BLaER1 treated with 17β-estradiol and CSF1 and Interleukin-3, amounts not matched to agents 10 nM and 100 nM (cell line): ENCODE measurements at regions not wholly inside any gene's neighbourhood (a gene's known extent, or its start where the extent isn't known, plus 50 kb on each side); places are given as distances from the start of the nearest gene placed in this dataset.

Experiments used
- H3K27ac ChIP-seq, 11 experiments: shearing (Covaris generic); formaldehyde crosslinking; 2 replicates each; pipeline ENCODE4 v1.8.1; 2022
- H3K27me3 ChIP-seq, 11 experiments: shearing (Covaris generic); formaldehyde crosslinking; 2 replicates each; pipeline ENCODE4 v1.8.1; 2022
- H3K36me3 ChIP-seq, 11 experiments: shearing (Covaris generic); formaldehyde crosslinking; 2 replicates each; pipeline ENCODE4 v1.8.1; 2022
- H3K4me1 ChIP-seq, 10 experiments: shearing (Covaris generic); formaldehyde crosslinking; 2 replicates each; pipeline ENCODE4 v1.8.1; 2022
- H3K4me2 ChIP-seq, 11 experiments: shearing (Covaris generic); formaldehyde crosslinking; 2 replicates each; pipeline ENCODE4 v1.8.1; 2022
- H3K4me3 ChIP-seq, 10 experiments: shearing (Covaris generic); formaldehyde crosslinking; 2 replicates each; pipeline ENCODE4 v1.8.1; 2022
- H3K9ac ChIP-seq, 11 experiments: shearing (Covaris generic); formaldehyde crosslinking; 2 replicates each; pipeline ENCODE4 v1.8.1; 2022
- H3K9me3 ChIP-seq, 11 experiments: shearing (Covaris generic); formaldehyde crosslinking; replicated peaks in 1 of 11; 2 replicates each; pipeline ENCODE4 v1.8.1; 2022
- H4K20me1 ChIP-seq, 11 experiments: shearing (Covaris generic); formaldehyde crosslinking; 2 replicates each; pipeline ENCODE4 v1.8.1; 2022
- Cebpa-rat ChIP-seq, 11 experiments: shearing (Covaris generic); IDR thresholded peaks; 2 replicates each; pipeline ENCODE4 v1.8.1; 2022

DNA sequence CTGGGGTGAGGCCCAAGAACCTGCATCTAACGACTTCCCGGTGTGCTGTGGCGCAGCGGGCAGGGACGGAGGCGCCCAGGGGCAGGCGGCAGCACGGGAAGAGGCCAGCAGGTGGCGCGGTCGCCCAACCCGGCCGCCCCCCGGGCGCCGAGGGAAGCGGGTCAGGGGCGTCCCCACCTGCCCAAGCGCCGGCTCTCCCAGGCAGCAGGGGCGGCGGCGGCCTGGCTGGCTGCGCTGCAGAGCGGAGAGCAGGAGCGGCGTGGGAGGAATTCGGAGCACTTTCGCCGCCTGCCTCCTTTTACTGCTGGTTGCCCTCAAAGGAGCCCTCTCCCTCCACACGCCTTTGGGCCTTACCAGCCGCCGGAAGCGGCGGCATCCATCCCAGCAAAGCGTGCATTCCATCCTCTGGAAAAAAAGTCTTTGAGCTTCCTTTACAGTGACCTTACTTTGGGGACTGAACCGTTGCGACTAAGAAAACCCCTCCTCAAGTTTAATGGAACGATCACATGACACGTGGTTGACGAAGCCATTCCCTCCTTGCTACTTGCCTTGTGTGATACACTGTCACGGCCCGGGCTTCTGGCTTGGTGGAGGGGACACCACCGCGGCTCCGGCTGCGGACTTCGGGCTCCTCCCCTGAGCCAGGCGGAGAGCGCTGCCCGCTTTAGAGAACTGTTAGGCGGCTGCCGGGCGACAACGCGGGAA, 106.8 kb upstream of the CLMP start:
- peak overlapping the region; percentile 67 to 96 (median 80) for H3K4me2 ChIP-seq
- peak overlapping the region in 7 of 10 experiments; percentile 15 to 54 (median 41); a peak in 10 of 20 replicates for H3K4me3 ChIP-seq
- H3K27me3 ChIP-seq, result no peaks in the 10 kb centered on the region
- peak overlapping the region in 8 of 11 experiments; percentile 21 to 59 (median 50); a peak in 14 of 22 replicates for H3K27ac ChIP-seq
- TF ChIP-seq Cebpa-rat (IDR thresholded peaks at IDR 0.05), result no peak
- no peaks in the 10 kb centered on the region for H3K36me3 ChIP-seq
- peaks cover 11 to 18% (median 17%) of the 10 kb centered on the region in 11 experiments; a peak in 21 of 22 replicates for H3K9me3 ChIP-seq
- H3K9ac ChIP-seq, result peak overlapping the region in 9 of 11 experiments; percentile 7 to 56 (median 34); a peak in 10 of 22 replicates
- no peaks in the 10 kb centered on the region for H4K20me1 ChIP-seq
- H3K4me1 ChIP-seq, result peaks cover 43 to 58% (median 54%) of the 10 kb centered on the region in 10 experiments

DNA sequence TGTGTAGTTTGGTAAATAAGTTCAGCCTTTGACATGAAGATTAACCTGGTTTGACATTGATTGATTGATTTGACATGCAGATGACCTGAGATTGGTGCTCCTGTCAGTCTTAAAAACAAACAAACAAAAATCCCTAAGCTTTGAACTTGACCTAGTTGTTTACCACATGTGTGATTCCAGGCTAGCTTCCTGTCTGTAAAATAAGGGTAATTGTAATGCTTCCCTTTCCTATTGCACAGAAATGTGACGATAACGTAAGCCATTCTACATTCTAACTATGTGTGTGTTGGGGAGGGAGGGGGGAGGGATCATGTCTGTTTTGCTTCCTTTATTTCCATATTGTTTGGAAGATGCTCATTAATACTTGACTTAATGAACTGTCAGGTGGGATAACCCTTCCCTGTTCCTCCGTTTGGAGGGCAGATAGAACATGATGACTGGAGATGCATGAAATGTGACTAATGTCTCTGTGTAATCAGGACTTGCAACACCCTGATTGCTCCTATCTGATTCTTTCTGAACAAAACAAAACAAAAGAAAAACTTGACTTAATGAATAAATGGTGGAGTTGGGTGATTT, 106.1 kb upstream of the CLMP start:
- Histone ChIP-seq H3K27ac (peak overlapping the region in 8 of 11 experiments; percentile 21 to 59 (median 50); a peak in 15 of 22 replicates), H3K27me3 (no peaks in the 10 kb centered on the region), H3K36me3 (no peaks in the 10 kb centered on the region), H3K4me2 (peak overlapping the region; percentile 67 to 96 (median 80)), H3K9me3 (peaks cover 11 to 18% (median 17%) of the 10 kb centered on the region in 11 experiments; a peak in 21 of 22 replicates), H3K4me1 (peaks cover 43 to 58% (median 54%) of the 10 kb centered on the region in 10 experiments), H3K4me3 (peak overlapping the region in 6 of 10 experiments; percentile 15 to 54 (median 42); a peak in 9 of 20 replicates), H3K9ac (peak overlapping the region in 9 of 11 experiments; percentile 2 to 56 (median 34); a peak in 7 of 22 replicates), H4K20me1 (no peaks in the 10 kb centered on the region)
- no peak for TF ChIP-seq Cebpa-rat (IDR thresholded peaks at IDR 0.05)

DNA sequence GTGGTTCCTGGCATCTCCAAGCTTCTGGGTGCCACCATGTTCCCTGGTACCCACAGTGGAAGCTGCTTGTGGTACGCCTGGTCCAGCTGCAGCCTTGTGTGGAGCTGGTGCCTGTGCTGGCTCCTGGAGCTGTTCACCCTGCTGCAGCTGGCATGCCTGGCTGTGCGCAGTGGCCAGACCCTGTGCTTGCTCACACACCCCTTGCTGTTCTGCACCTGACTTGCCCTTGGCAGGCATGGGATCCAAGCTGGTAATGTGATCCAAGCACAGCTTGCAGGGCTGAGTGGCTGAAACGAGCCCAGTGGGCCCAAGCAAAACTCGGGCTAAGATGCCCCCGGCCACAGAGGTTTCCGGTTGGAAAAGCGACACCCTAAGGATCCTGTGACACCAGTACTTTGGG, 104.7 kb upstream of the CLMP start:
- peaks cover 11 to 18% (median 17%) of the 10 kb centered on the region in 11 experiments; a peak in 21 of 22 replicates for H3K9me3 ChIP-seq
- H3K9ac ChIP-seq, result no peak overlapping the region
- no peak for TF ChIP-seq Cebpa-rat (IDR thresholded peaks at IDR 0.05)
- no peak overlapping the region for H3K4me3 ChIP-seq
- no peak overlapping the region for H3K4me2 ChIP-seq
- H3K36me3 ChIP-seq, result no peaks in the 10 kb centered on the region
- H3K27me3 ChIP-seq, result no peaks in the 10 kb centered on the region
- peaks cover 35 to 48% (median 45%) of the 10 kb centered on the region in 10 experiments for H3K4me1 ChIP-seq
- no peaks in the 10 kb centered on the region for H4K20me1 ChIP-seq
- H3K27ac ChIP-seq, result no peak overlapping the region; a peak in 1 of 22 replicates

DNA sequence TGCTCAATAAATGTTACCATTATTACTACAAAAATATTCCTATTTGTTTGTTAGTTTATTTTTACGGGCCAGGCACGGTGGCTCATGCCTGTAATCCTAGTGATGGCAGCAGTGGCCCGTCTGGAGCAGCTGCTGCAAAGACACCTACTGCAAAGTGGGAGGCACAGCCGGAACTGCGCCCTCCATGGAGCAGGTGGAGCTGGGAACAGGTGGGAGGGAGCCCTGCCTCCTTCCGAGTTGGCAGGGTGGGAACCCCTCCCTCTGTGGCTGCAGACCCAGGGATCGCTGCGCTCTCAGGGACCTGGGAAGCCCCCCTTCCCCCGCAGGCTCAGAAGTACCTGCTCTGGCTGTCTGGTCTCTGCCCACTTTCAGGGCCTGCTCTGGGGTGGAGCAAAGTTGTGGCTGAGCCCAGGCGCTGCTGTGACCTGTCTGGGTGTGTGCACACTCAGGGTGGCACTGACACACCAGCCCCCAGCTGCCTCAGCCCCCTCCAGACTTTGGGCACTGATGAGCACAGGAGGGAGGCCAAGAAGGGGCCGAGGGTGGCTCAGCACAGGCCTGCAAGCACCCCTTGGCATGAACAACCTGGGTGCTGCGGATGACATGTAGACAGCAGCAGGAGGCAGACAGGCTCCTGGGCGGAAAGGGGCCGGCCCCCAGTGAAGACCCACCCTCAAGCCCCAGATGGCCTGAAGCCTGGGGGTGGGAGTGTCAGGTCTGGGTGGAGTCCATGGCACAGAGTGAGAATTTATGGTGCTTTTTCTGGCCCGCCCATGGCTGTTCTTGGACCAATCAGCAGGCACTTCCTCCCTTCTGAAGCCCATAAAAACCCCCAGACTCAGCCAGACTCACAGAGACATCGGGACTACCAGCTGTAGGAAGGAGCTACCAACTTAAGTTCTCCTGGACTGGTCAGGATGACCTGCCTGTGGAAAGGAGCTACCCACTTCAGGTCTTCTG, 103.7 kb upstream of the CLMP start:
- no peak for TF ChIP-seq Cebpa-rat (IDR thresholded peaks at IDR 0.05)
- H3K4me3 ChIP-seq, result no peak overlapping the region
- peaks cover 11 to 18% (median 17%) of the 10 kb centered on the region in 11 experiments; a peak in 21 of 22 replicates for H3K9me3 ChIP-seq
- no peaks in the 10 kb centered on the region for H3K27me3 ChIP-seq
- no peaks in the 10 kb centered on the region for H3K36me3 ChIP-seq
- H4K20me1 ChIP-seq, result no peaks in the 10 kb centered on the region
- no peak overlapping the region for H3K27ac ChIP-seq
- H3K4me1 ChIP-seq, result peaks cover 31 to 39% (median 36%) of the 10 kb centered on the region in 10 experiments
- H3K4me2 ChIP-seq, result no peak overlapping the region
- no peak overlapping the region for H3K9ac ChIP-seq

DNA sequence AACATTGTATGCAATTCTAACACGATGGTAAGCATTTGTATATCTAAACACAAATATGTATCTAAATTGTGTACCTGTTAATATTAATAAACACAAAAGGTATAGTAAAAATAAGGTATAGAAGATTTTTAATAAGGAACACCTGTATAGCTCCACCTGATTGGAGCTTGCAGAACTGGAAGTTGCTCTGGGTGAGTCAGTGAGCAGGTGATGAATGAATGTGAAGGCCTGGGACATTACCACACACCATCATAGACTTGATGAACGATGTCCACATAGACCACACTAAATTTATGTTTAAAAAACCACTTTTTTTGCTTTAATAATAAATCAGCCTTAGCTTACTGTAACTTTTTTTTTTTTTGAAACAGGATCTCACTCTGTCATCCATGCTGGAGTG, 97.6 kb upstream of the CLMP start:
- no peak for TF ChIP-seq Cebpa-rat (IDR thresholded peaks at IDR 0.05)
- no peaks in the 10 kb centered on the region for H3K36me3 ChIP-seq

DNA sequence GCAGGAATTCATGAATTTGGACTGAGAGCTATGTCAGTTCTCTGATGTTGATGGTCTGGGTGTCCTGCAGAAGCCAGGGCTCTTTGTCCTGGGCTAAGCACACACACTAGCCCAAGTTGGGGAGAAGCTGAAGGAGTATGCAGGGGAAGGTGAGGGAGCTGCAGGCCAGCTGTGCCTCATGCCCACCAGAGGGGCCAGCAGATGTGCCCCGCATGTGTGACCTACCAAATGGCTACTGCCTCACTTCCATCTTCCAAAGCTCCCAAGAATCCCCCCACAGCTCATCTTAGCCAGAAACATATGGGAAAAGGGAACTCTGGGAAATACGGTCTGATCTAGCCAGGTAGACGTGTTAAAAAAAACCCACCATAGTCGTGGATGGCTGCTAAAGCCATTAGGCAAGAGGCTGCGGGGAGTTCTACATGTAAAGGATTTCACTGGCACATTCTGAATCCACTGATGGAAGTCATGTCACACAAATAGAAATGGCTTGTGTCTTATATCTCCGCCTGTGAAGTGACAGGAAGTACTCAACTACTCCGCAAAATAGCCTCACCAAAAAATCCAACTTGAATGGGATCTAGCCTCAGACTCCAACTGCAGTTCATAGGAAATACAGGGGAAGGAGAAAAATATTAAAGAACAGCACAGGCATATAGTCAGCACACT, 96.3 kb upstream of the CLMP start:
- no peaks in the 10 kb centered on the region for H3K9me3 ChIP-seq
- no peak overlapping the region for H3K27ac ChIP-seq
- no peaks in the 10 kb centered on the region for H4K20me1 ChIP-seq
- H3K4me3 ChIP-seq, result no peak overlapping the region
- H3K4me2 ChIP-seq, result no peak overlapping the region
- H3K36me3 ChIP-seq, result no peaks in the 10 kb centered on the region
- no peaks in the 10 kb centered on the region for H3K27me3 ChIP-seq
- no peak overlapping the region for H3K9ac ChIP-seq
- no peak for TF ChIP-seq Cebpa-rat (IDR thresholded peaks at IDR 0.05)
- peaks cover 0 to 6% (median 0%) of the 10 kb centered on the region in 10 experiments; a peak in 1 of 20 replicates for H3K4me1 ChIP-seq

More for the DNA sequence above, 97.6 kb upstream of the CLMP start:
- H3K9me3 ChIP-seq, result no peaks in the 10 kb centered on the region
- H4K20me1 ChIP-seq, result no peaks in the 10 kb centered on the region
- H3K27me3 ChIP-seq, result no peaks in the 10 kb centered on the region
- H3K27ac ChIP-seq, result no peak overlapping the region
- no peak overlapping the region for H3K9ac ChIP-seq
- H3K4me3 ChIP-seq, result no peak overlapping the region
- no peaks in the 10 kb centered on the region for H3K4me1 ChIP-seq
- no peak overlapping the region for H3K4me2 ChIP-seq

DNA sequence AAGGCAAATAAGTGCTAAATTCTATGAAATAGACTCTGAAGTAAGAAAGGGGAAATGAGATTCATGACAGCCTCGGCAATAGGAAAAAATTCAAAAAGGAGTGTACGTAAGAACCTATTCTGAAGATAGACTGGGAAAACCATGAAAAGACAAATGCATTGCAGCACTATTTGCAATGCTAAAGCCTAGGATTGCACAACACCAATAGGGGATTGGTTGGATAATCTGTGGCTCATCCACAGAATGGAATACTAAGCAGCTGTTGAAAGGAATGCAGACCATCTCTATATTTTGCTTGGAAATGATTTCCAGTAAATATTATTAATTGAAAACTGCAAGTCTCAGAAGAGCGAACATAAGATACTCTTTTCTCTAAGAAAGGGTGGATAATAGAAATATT, 91.7 kb upstream of the CLMP start:
- Histone ChIP-seq H3K27ac (no peak overlapping the region), H3K4me3 (no peak overlapping the region), H3K4me1 (peaks cover 10 to 21% (median 14%) of the 10 kb centered on the region in 10 experiments; a peak in 19 of 20 replicates), H4K20me1 (no peaks in the 10 kb centered on the region), H3K36me3 (no peaks in the 10 kb centered on the region), H3K9me3 (0 out of 22 replicates have a peak, but pooled peaks cover 0 to 4% (median 0%) of the 10 kb centered on the region in 11 experiments), H3K4me2 (0 out of 22 replicates have a peak overlapping the region, but pooled peaks of 1 of the 11 experiments have one; percentile 13), H3K27me3 (no peaks in the 10 kb centered on the region), H3K9ac (no peak overlapping the region)
- no peak; a peak in 2 of 22 replicates for TF ChIP-seq Cebpa-rat (IDR thresholded peaks at IDR 0.05)

DNA sequence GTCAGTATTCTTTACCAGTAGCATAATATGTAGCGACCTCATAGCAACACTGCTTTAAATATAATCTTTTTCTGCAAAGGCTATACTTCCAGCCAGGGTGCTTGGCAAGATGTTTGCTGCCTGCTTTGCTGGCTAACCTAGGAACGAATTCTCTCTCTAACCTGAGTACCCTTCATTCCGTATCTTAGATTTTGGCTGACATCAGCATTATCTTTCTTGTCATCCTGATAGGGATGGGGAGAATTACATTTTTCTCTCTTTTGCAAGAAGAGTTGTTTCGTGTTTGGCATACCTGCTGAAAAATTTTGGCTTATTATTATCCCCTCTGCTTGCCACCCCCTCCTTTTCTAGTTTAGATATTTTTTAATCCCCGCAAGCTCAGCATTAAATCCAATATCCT, 91.2 kb upstream of the CLMP start:
- peaks cover 10 to 21% (median 14%) of the 10 kb centered on the region in 10 experiments; a peak in 19 of 20 replicates for H3K4me1 ChIP-seq
- 0 out of 22 replicates have a peak overlapping the region, but pooled peaks of 1 of the 11 experiments have one; percentile 13 for H3K4me2 ChIP-seq
- H4K20me1 ChIP-seq, result no peaks in the 10 kb centered on the region
- H3K27ac ChIP-seq, result no peak overlapping the region
- H3K9ac ChIP-seq, result no peak overlapping the region
- H3K36me3 ChIP-seq, result no peaks in the 10 kb centered on the region
- no peaks in the 10 kb centered on the region for H3K27me3 ChIP-seq
- TF ChIP-seq Cebpa-rat (IDR thresholded peaks at IDR 0.05), result no peak
- H3K9me3 ChIP-seq, result 0 out of 22 replicates have a peak, but pooled peaks cover 0 to 5% (median 0%) of the 10 kb centered on the region in 11 experiments
- no peak overlapping the region for H3K4me3 ChIP-seq
